Neuronal stem cell (in vitro differentiated cells): ENCODE measurements at regions not wholly inside any gene's neighbourhood (a gene's known extent, or its start where the extent isn't known, plus 50 kb on each side); places are given as distances from the start of the nearest gene placed in this dataset.
"Not testable (repeated sequence)": the region's sequence is repeated elsewhere in the genome, so short reads cannot be mapped to it uniquely, and the experiment has no call there.

ENCODE experiments used
- DNase-seq: peaks from one replicate; pipeline ENCODE4 v3.0.0-alpha.2; 2013; ENCODE audit warnings: low spot score
- H2AFZ ChIP-seq: one replicate; pipeline ENCODE4 v1.6.1; 2013; ENCODE audit warnings: mild to moderate bottlenecking, low read length, inconsistent platforms
- H2AK5ac ChIP-seq: 2 replicates; pipeline ENCODE4 v1.6.1; 2013; ENCODE audit warnings: low read depth, mild to moderate bottlenecking, inconsistent platforms, low read length, moderate library complexity, mixed read lengths
- H2BK120ac ChIP-seq: 2 replicates; pipeline ENCODE4 v1.6.1; 2013; ENCODE audit warnings: low read depth, mild to moderate bottlenecking, inconsistent platforms, low read length, moderate library complexity, mixed read lengths
- H2BK12ac ChIP-seq: one replicate; pipeline ENCODE4 v1.6.1; 2013; ENCODE audit warnings: low read length, inconsistent platforms
- H2BK15ac ChIP-seq: 2 replicates; pipeline ENCODE4 v1.6.1; 2013; ENCODE audit warnings: mild to moderate bottlenecking, low read length, inconsistent platforms, mixed read lengths
- H2BK5ac ChIP-seq: one replicate; pipeline ENCODE4 v1.6.1; 2013; ENCODE audit warnings: inconsistent platforms, mild to moderate bottlenecking, low read length, moderate library complexity
- H3K14ac ChIP-seq: one replicate; pipeline ENCODE4 v1.6.1; 2013; ENCODE audit warnings: low read length, inconsistent platforms
- H3K18ac ChIP-seq: 2 replicates; pipeline ENCODE4 v1.6.1; 2013; ENCODE audit warnings: low read length, inconsistent platforms
- H3K23ac ChIP-seq: 2 replicates; pipeline ENCODE4 v1.6.1; 2013; ENCODE audit warnings: low read depth, mild to moderate bottlenecking, mixed read lengths, low read length, inconsistent platforms; ENCODE audit not compliant: poor library complexity
- H3K27ac ChIP-seq: replicated peaks from 3 replicates; pipeline ENCODE4 v1.5.1; 2013; ENCODE audit warnings: low read length, inconsistent platforms
- H3K27me3 ChIP-seq, 3 experiments: 2 replicates each; pipeline ENCODE4 v1.6.1; 2013; ENCODE audit warnings: low read length in 3 of 3, mild to moderate bottlenecking in 2 of 3, inconsistent platforms in 1 of 3, low read depth in 1 of 3, mixed read lengths in 1 of 3, moderate library complexity in 1 of 3; ENCODE audit not compliant: control insufficient read depth in 3 of 3, insufficient read depth in 3 of 3
- H3K36me3 ChIP-seq, 2 donors: replicated peaks in 1 of 2; 2 replicates each; pipeline ENCODE4 v1.6.1; 2013; ENCODE audit warnings: low read length in 2 of 2; ENCODE audit not compliant: control insufficient read depth in 2 of 2, insufficient read depth in 2 of 2
- H3K4ac ChIP-seq: 2 replicates; pipeline ENCODE4 v1.6.1; 2013; ENCODE audit warnings: inconsistent platforms, mild to moderate bottlenecking, low read length, moderate library complexity
- H3K4me1 ChIP-seq, 2 donors: 1 replicate in 1 of 2; 2 replicates in 1 of 2; pipeline ENCODE4 v1.6.1; 2013; ENCODE audit warnings: low read length in 2 of 2, low read depth in 1 of 2; ENCODE audit not compliant: control insufficient read depth in 2 of 2, insufficient read depth in 1 of 2
- H3K4me2 ChIP-seq: one replicate; pipeline ENCODE4 v1.6.1; 2013; ENCODE audit warnings: mild to moderate bottlenecking, low read length, inconsistent platforms; ENCODE audit not compliant: insufficient read depth, poor library complexity, severe bottlenecking
- H3K4me3 ChIP-seq, 2 donors: 2 replicates each; pipeline ENCODE4 v1.5.1; 2013; ENCODE audit warnings: low read length in 2 of 2, mild to moderate bottlenecking in 2 of 2, inconsistent platforms in 1 of 2, moderate library complexity in 1 of 2
- H3K79me1 ChIP-seq: one replicate; pipeline ENCODE4 v1.6.1; 2013; ENCODE audit warnings: low read depth, mild to moderate bottlenecking, inconsistent platforms, low read length, moderate library complexity
- H3K9ac ChIP-seq: one replicate; pipeline ENCODE4 v1.6.1; 2013; ENCODE audit warnings: mild to moderate bottlenecking, low read depth, low read length, inconsistent platforms; ENCODE audit not compliant: poor library complexity
- H3K9me3 ChIP-seq, 2 donors: replicated peaks in 1 of 2; 2 replicates each; pipeline versions ENCODE3 to v1.6.1; 2013; ENCODE audit warnings: low read length in 2 of 2, mild to moderate bottlenecking in 2 of 2, inconsistent platforms in 1 of 2, low read depth in 1 of 2, mixed read lengths in 1 of 2, moderate library complexity in 1 of 2; ENCODE audit not compliant: control insufficient read depth in 2 of 2, insufficient read depth in 1 of 2
- H4K8ac ChIP-seq: one replicate; pipeline ENCODE4 v1.6.1; 2013; ENCODE audit warnings: low read depth, mild to moderate bottlenecking, inconsistent platforms, low read length, moderate library complexity
- H4K91ac ChIP-seq: one replicate; pipeline ENCODE4 v1.6.1; 2013; ENCODE audit warnings: low read length, low read depth, mild to moderate bottlenecking, inconsistent platforms; ENCODE audit not compliant: poor library complexity
- WGBS, 2 donors: extraction: QIAGEN DNeasy Blood & Tissue Kit; methylation state at CpG; one replicate each; pipeline ENCODE4 v1.1.7; 2013; ENCODE audit warnings: missing lambda C conversion rate in 2 of 2, mixed read lengths in 1 of 2; ENCODE audit not compliant: insufficient read length in 2 of 2, insufficient replicate concordance in 1 of 2; ENCODE audit errors: extremely low coverage in 2 of 2; 5-methylcytosine and 5-hydroxymethylcytosine counted together

- Histone ChIP-seq H3K27me3 (no peaks in the 10 kb centered on the region), H3K79me1 (no peaks in the 10 kb centered on the region), H3K4me3 (no peak overlapping the region), H3K9ac (no peak overlapping the region), H2BK5ac (no peak overlapping the region), H3K9me3 (no peaks in the 10 kb centered on the region), H2AK5ac (no peak overlapping the region), H3K4me1 (no peaks in the 10 kb centered on the region), H3K36me3 (no peaks in the 10 kb centered on the region), H4K8ac (no peak overlapping the region), H3K4me2 (no peak overlapping the region), H3K4ac (no peak overlapping the region), H4K91ac (no peak overlapping the region), H2BK120ac (no peak overlapping the region), H2BK12ac (no peak overlapping the region), H2AFZ (no peak overlapping the region), H3K27ac (no peak overlapping the region), H3K23ac (no peak overlapping the region), H2BK15ac (no peak overlapping the region), H3K14ac (no peak overlapping the region), H3K18ac (no peak overlapping the region)
- no CpG with 5 or more reads among the region's 7 CpGs for WGBS, 2 donors
- DNase-seq: no peak
Measured at GRCh38 chr4:152181150-152181549, 354.7 kb downstream of the FBXW7 start.

GRCh38 chr4:152180369-152180768 is 355.5 kb downstream of the FBXW7 start:
- Histone ChIP-seq H4K8ac (no peak overlapping the region), H3K9me3 (no peaks in the 10 kb centered on the region), H2BK5ac (no peak overlapping the region)

GRCh38 chr4:152177538-152177937 is 358.4 kb downstream of the FBXW7 start:
- H2BK15ac ChIP-seq, H3K36me3 ChIP-seq, H3K4me1 ChIP-seq, H3K4ac ChIP-seq, H3K9me3 ChIP-seq, H3K27me3 ChIP-seq, H3K79me1 ChIP-seq, DNase-seq, H2AK5ac ChIP-seq, H3K14ac ChIP-seq, H3K27ac ChIP-seq, H2AFZ ChIP-seq, H4K8ac ChIP-seq, H2BK12ac ChIP-seq, H3K4me3 ChIP-seq, H2BK120ac ChIP-seq, H2BK5ac ChIP-seq, H3K9ac ChIP-seq, H3K18ac ChIP-seq, H4K91ac ChIP-seq, H3K4me2 ChIP-seq, H3K23ac ChIP-seq: not testable (repeated sequence)

More at GRCh38 chr4:152180369-152180768, 355.5 kb downstream of the FBXW7 start:
- no peak overlapping the region for H3K4me3 ChIP-seq
- DNase-seq: no peak
- H3K4me2 ChIP-seq: no peak overlapping the region
- no peaks in the 10 kb centered on the region for H3K36me3 ChIP-seq
- H3K9ac ChIP-seq: no peak overlapping the region
- no peak overlapping the region for H2AFZ ChIP-seq
- H3K27me3 ChIP-seq: no peaks in the 10 kb centered on the region
- no peak overlapping the region for H3K23ac ChIP-seq
- H4K91ac ChIP-seq: no peak overlapping the region
- WGBS, 2 donors: no CpG with 5 or more reads among the region's 2 CpGs
- no peak overlapping the region for H2BK120ac ChIP-seq
- no peak overlapping the region for H3K18ac ChIP-seq
- H3K27ac ChIP-seq: no peak overlapping the region
- no peaks in the 10 kb centered on the region for H3K4me1 ChIP-seq
- H2BK15ac ChIP-seq: no peak overlapping the region
- no peak overlapping the region for H3K14ac ChIP-seq
- no peaks in the 10 kb centered on the region for H3K79me1 ChIP-seq
- no peak overlapping the region for H3K4ac ChIP-seq
- no peak overlapping the region for H2AK5ac ChIP-seq
- H2BK12ac ChIP-seq: no peak overlapping the region

GRCh38 chr4:152176627-152177214 is 359.2 kb downstream of the FBXW7 start:
- Histone ChIP-seq H3K4me3 (no peak overlapping the region), H3K27me3 (no peaks in the 10 kb centered on the region), H2AFZ (no peak overlapping the region), H3K14ac (no peak overlapping the region), H3K79me1 (no peaks in the 10 kb centered on the region), H2BK15ac (no peak overlapping the region), H2BK12ac (no peak overlapping the region), H3K9me3 (no peaks in the 10 kb centered on the region), H3K4ac (no peak overlapping the region), H3K18ac (no peak overlapping the region), H3K4me2 (no peak overlapping the region), H2BK5ac (no peak overlapping the region), H3K23ac (no peak overlapping the region), H3K27ac (no peak overlapping the region), H3K36me3 (no peaks in the 10 kb centered on the region), H3K4me1 (no peaks in the 10 kb centered on the region), H3K9ac (no peak overlapping the region), H4K8ac (no peak overlapping the region), H4K91ac (no peak overlapping the region), H2AK5ac (no peak overlapping the region), H2BK120ac (no peak overlapping the region)
- no CpG with 5 or more reads among the region's 3 CpGs for WGBS, 2 donors
- no peak for DNase-seq
